Islet of Langerhans (tissue), 1 donor: ENCODE measurements at regions not wholly inside any gene's neighbourhood (a gene's known extent, or its start where the extent isn't known, plus 50 kb on each side); places are given as distances from the start of the nearest gene placed in this dataset.

Experiments used
- FAIRE-seq: peaks from one replicate; lab custom pipeline; 2011; peaks lifted over from hg19 to GRCh38; lab: Jason Lieb, UNC

- no peak for FAIRE-seq
Measured at GRCh38 chr13:40193286-40194223, 472.9 kb downstream of the FOXO1 start.

DNA sequence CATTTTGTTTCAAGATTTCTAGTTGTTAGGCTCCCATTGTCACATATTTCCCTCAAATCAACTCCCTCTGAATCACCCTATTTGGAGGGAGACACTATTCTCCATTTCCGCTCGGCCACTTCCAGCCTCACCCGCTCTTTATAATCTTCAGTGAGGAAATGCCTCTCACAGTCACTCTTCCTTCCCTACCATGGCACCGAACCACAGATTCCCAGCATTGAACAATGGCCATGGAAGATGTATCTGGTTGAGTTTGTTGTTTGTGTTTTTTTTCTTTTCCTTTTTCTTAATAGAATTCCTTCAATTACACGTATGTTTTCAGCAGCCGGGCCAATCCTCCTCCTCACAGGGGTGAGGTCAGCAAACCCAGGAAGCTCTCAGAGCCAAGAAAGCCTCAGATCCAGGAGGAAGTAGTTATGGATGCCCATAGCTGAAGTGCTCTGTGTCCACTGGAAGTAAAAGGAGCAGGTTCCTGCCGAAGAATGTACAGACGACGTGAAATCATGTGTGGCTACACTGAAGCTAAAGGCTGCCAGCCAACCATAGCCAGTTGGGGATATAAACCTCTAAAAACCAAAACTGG is 472.1 kb downstream of the FOXO1 start:
- no peak for FAIRE-seq

GRCh38 chr13:40197049-40197448 is 469.4 kb downstream of the FOXO1 start:
- no peak for FAIRE-seq

DNA sequence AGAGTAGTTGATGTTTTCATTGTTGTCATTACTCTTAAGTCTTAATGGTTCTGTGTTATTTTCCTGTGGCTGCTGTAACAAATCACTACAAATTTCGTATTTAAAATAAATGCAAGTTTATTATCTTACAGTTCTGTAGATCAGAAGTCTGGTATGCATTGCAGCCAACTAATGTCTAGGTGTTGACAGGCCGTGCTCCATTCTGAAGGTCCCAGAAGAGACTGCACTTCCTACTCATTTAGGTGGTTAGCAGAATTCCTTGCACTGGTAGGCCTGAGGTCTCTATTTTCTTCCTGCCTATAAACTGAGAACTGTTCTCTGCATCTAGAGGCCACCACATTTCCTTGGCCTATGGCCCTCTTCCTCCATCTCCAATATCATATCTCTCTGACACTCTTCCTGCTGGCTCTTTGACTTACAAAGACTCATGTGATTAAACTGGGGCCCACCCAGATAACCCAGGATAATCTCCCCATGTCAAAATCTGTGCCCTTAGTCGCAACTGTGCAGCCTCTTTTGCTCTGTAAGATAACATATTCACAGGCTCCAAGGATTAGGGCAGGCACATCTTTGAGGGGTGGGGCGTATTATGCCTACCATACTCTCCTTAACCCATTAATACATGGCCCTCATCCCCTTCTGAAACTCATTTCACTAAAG is 468.4 kb downstream of the FOXO1 start:
- FAIRE-seq = no peak

DNA sequence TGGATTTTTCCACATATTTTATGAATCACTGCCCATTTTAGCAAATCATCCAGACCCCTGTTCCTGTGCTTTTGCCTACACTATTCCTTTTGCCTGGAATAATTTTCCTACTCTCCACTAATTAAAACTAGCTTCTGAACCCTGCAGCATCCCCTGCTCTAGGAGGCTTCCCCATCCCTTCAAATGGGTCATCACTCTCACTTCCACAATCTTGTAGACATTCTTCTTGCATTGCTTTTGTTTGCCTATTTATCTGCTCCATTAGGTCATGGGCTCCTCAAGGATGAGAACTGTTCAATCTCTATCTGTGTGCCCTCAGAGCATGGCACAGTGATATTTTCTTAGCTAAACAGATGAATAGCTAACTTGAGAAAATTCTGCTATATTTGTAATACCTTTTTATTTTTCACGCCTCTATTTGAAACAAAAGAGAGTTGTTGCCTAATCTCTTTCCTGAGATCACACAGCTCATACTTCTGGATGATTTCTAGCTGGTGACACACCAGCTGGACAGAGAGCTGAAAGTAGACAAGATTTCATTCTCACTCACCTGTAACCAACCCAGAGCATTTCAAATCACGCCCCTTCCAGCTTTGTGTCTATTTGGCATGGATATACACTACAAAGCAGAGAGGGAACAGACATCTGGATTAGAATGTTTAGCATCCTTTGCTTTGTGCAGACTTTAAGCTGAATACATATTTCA is 466.0 kb downstream of the FOXO1 start:
- no peak for FAIRE-seq

- FAIRE-seq = no peak
Measured at GRCh38 chr13:40204246-40204645, 462.2 kb downstream of the FOXO1 start.

GRCh38 chr13:40205771-40206240 is 460.6 kb downstream of the FOXO1 start:
- no peak for FAIRE-seq

- no peak for FAIRE-seq
Measured at GRCh38 chr13:40206241-40207000, 460.0 kb downstream of the FOXO1 start.

DNA sequence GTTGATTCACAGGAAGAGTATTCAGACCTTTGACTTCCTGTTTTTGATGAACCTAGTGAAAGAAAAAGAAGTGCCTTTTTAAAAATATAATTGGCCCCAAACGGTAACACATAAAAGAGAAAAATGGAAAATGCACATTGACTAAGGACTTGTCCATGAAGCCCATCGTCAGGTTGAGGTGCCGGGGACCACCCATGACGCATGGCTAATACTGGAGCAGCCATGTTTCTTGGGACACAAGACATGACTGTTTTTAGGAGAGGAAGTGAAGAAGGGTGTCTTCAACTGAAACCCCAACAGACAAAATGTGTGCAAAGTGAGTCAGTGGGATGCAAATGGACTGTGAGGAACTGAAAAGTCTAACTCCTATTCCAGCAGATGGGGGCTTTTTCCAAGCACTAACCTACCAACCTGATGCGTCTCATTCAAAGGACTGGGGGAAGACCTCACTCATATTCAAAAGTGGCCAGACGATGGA is 459.4 kb downstream of the FOXO1 start:
- FAIRE-seq = no peak

GRCh38 chr13:40208517-40208916 is 457.9 kb downstream of the FOXO1 start:
- no peak for FAIRE-seq

DNA sequence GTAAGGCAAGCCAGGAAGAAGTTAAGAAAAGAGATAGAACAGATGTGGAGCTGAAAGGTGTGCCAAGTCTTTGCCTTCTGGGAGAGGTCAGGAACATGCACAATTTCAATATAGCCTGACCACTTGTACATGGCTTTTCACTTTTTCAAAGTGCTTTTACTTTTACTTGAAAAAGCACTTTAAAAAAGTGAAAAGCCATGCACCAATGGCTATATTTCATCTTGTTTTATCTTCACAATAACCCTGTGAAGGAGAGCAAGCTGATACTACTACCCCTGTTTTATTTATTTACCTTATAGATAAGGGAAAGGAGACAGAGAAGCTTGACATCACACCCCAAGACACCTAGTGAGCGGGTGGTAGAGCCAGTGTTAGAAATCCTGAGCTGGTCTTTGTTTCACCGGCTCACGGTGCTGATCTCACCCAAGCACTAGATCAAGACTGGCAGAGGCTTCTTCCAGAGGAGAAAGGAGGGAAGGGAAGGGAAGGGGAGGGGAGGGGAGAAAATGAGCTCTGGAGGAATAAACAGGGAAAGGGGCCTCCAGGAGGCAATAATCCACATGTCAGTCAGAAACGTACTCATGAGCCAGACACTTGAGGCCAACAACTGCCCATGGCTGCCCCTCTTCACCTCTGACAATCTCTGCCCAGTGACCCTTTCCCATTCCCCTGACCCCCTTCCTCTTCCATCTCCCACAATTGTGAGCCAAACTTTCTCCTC is 455.4 kb downstream of the FOXO1 start:
- no peak for FAIRE-seq

GRCh38 chr13:40211586-40211968 is 454.9 kb downstream of the FOXO1 start:
- no peak for FAIRE-seq

GRCh38 chr13:40213779-40214178 is 452.7 kb downstream of the FOXO1 start:
- no peak for FAIRE-seq

GRCh38 chr13:40215311-40215710 is 451.1 kb downstream of the FOXO1 start:
- FAIRE-seq = no peak

DNA sequence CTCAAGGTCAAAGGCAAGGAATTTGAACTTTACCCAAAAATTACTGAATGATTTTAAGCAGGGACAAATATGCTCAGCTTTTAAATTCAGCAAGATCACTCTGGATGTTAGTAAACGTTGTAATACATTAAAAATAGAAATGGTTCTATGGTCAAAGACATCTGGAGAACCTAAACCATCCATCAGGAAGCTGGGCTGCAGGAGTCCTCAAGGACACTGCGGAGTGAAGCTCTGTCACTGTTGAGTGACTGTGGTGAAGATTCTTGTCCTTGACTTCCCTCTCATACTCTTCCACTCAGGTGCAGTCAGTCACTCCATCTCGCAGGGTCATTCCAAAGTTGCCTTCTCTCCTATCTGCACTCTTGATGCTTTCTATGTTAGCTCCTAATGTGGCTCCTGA is 450.7 kb downstream of the FOXO1 start:
- no peak for FAIRE-seq

DNA sequence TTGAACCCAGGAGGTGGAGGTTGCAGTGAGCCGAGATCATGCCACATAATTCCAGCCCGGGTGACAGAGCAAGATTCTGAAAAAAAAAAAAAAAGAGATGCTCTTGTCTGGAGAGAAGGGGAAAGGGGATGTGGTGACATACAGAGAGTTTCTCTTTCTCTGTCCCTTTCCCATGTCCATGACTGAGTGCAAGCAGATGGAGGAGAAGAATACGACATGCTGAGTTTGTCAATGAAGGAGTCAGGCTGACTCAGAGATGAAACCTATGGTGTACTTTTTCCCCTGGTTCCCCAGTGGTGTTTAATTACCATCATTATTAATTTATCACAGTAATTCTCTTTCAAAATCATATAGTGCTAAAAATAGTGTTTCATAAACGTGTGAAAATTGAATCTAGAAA is 448.8 kb downstream of the FOXO1 start:
- FAIRE-seq = no peak

DNA sequence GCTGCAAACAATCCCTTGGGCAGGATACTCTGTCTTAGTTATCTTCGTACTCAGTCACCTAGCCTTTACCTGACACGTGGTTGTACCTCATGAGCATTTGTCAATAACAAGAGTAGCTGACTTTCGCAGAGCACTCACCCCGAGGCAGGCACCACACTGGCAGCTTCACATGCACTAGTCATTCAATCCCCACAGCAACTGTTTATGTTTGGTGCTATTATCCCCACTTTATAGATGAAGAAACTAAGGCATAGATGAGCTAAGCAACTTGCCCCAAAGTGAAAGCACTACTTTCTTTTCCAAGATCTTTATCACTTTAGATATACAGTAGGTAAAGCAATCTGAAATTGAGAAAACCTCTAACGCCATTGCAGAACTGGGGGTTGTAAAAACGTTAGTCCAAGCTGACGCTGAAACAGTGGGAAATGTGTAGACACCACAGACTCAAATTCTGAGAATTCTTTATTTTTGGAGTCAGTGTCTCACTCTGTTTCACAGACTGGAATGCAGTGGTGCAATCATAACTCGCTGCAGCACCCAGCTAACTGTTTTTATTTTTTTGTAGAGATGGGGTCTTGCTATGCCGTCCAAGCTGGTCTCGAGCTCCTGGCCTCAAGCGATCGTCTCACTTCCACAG is 446.0 kb downstream of the FOXO1 start:
- no peak for FAIRE-seq

DNA sequence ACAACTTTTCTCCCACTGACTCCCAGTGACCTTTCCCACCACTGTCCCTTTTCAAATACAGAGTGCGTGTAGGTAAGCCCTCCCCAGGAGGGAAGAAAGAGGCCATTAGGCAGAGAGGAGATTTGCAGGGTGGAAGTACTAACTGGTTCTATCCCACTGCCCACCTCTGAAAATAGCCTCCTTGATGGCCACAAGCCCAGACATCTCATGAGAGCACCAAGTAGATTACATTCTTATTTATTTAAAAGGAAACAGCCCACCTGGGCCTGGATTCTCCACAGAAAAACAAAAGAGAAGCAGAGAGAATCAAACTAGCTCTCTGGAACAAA is 445.3 kb downstream of the FOXO1 start:
- FAIRE-seq = no peak

GRCh38 chr13:40221460-40222201 is 444.8 kb downstream of the FOXO1 start:
- no peak for FAIRE-seq

DNA sequence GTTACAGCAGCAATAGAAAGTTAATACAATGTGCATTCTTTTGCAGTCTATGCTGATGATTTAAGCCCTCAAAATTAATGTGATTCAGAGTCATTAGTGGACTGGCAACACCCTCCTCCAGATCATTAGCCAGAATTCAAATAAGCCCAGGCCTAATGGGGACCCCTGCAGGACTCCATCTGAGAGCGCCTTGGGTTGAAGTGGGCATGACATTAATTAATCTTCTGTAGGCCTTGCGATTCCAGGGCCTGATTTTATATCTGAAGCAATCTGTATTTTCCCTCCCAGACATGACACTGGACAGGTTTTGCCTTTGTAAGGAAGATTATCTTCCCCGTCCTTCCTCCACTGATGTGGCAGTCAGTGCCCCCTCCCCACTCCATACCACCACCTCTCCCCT is 442.9 kb downstream of the FOXO1 start:
- FAIRE-seq = no peak
